ENCODE measurements at regions not wholly inside any gene's neighbourhood (a gene's known extent, or its start where the extent isn't known, plus 50 kb on each side); places are given as distances from the start of the nearest gene placed in this dataset.

DNA sequence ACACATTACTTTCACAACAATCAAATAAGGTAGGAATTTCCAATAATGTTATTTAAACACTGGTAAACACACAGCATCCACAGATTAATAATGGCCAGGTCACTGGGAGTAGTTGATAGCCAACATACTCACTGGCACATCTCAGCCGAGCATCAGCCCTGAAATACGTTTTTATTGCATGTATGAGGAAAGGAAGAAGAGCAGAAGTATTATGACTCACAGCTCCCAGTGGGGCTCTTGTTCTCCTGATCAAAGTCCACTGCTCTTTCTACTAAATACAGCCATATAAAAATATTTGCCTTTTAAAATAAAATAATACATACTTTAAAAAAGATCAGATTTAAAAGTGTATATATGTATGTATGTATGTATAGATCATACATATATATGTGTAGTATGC, 999.6 kb downstream of the SUCLG1 start:
- TF ChIP-seq CTCF (IDR thresholded peaks at IDR 0.05) (no peak), POLR2A (IDR thresholded peaks at IDR 0.05) (no peak), EP300 (IDR thresholded peaks at IDR 0.05) (no peak), POLR2AphosphoS5 (IDR thresholded peaks at IDR 0.05) (no peak)

Data from upper lobe of left lung (tissue), 4 donors.